Adrenal gland (tissue), 9 donors: ENCODE measurements at regions not wholly inside any gene's neighbourhood (a gene's known extent, or its start where the extent isn't known, plus 50 kb on each side); places are given as distances from the start of the nearest gene placed in this dataset.

ENCODE experiments used
- DNase-seq, 7 donors: peaks; one replicate each; pipeline ENCODE4 v3.0.0-alpha.2; 2019 to 2020
- H3K27ac ChIP-seq, 5 donors: fragments of 200-600 bp; sonication (generic) in 4 of 5; 1 replicate in 3 of 5; 2 replicates in 2 of 5; pipeline versions ENCODE4 v1.5.1 to v1.8.0; 2016 to 2020; ENCODE audit warnings: mild to moderate bottlenecking in 1 of 5
- H3K27me3 ChIP-seq: fragments of 200-600 bp; 2 replicates; pipeline ENCODE4 v1.8.0; 2021
- H3K36me3 ChIP-seq, 2 donors: fragments of 200-600 bp; replicated peaks in 1 of 2; 1 replicate in 1 of 2; 2 replicates in 1 of 2; pipeline versions ENCODE4 v1.5.1 to v1.8.0; 2018 to 2022
- H3K4me1 ChIP-seq, 2 donors: fragments of 200-600 bp; replicated peaks in 1 of 2; 1 replicate in 1 of 2; 2 replicates in 1 of 2; pipeline versions ENCODE4 v1.5.1 to v1.8.0; 2018 to 2021
- H3K4me3 ChIP-seq, 4 donors: fragments of 200-600 bp; sonication (generic) in 3 of 4; one replicate each; pipeline ENCODE4 v1.5.1; 2016 to 2018
- H3K9me3 ChIP-seq, 3 donors: fragments of 200-600 bp; sonication (generic) in 1 of 3; replicated peaks in 1 of 3; 1 replicate in 2 of 3; 2 replicates in 1 of 3; pipeline versions ENCODE4 v1.5.1 to v1.8.0; 2016 to 2021
- CTCF ChIP-seq, 6 experiments: fragments of 450-650 bp in 4 of 6; fragments of 200-600 bp in 2 of 6; sonication (generic) in 1 of 6; IDR thresholded peaks; 1 replicate in 5 of 6; 2 replicates in 1 of 6; pipeline versions ENCODE4 v1.5.1 to v1.8.0; 2016 to 2021; ENCODE audit warnings: antibody characterized with exemption in 6 of 6, mild to moderate bottlenecking in 2 of 6, moderate library complexity in 1 of 6
- POLR2A ChIP-seq, 2 donors: fragments of 450-650 bp; IDR thresholded peaks; one replicate each; pipeline ENCODE4 v1.6.1; 2017; ENCODE audit warnings: antibody characterized with exemption in 2 of 2, mild to moderate bottlenecking in 2 of 2, moderate library complexity in 1 of 2
- WGBS, 4 donors: extraction: QIAGEN DNeasy Blood & Tissue Kit in 2 of 4; methylation state at CpG; one replicate each; pipeline versions ENCODE4 v1.1.5 to v1.1.7; 2013 to 2017; 5-methylcytosine and 5-hydroxymethylcytosine counted together
- intact Hi-C, 2 donors: fragments of 100-400 bp; cut with DNase I; formaldehyde crosslinking; loops; one replicate each; pipeline versions ENCODE4 v1.14.1 to v1.15.0; 2022 to 2023
- donor health status: healthy with polysubstance abuse.
- donor health status: Bipolar disorder and iron deficiency.
- donor health status: DM: yes; HTN: yes; CAD: no.
- donor health status: DM: no; HTN: no; CAD: no.
- donor health status: DM: no; HTN: no; CAD: no.

- Histone ChIP-seq H3K27ac (no peak overlapping the region), H3K27me3 (no peaks in the 10 kb centered on the region), H3K9me3 (no peaks in the 10 kb centered on the region), H3K4me3 (no peak overlapping the region), H3K4me1 (no peaks in the 10 kb centered on the region), H3K36me3 (no peaks in the 10 kb centered on the region)
- DNase-seq = no peak
- TF ChIP-seq POLR2A (IDR thresholded peaks at IDR 0.05) = no peak
- no peak for TF ChIP-seq CTCF (IDR thresholded peaks at IDR 0.05)
- WGBS, 4 donors = 74 to 83% (median 78%) methylated on average over 4 of the region's 4 CpGs
- intact Hi-C loops = no loop called here
Measured at GRCh38 chr2:164371916-164372315, 249.4 kb downstream of the GRB14 start.

- Histone ChIP-seq H3K27ac (no peak overlapping the region), H3K4me3 (no peak overlapping the region), H3K27me3 (no peaks in the 10 kb centered on the region), H3K9me3 (no peaks in the 10 kb centered on the region), H3K36me3 (no peaks in the 10 kb centered on the region), H3K4me1 (no peaks in the 10 kb centered on the region)
- intact Hi-C loops = no loop called here
- TF ChIP-seq CTCF (IDR thresholded peaks at IDR 0.05) (no peak), POLR2A (IDR thresholded peaks at IDR 0.05) (no peak)
- no peak for DNase-seq
- WGBS, 4 donors = 29 to 41% (median 34%) methylated on average over 1 of the region's 1 CpG
Measured at GRCh38 chr2:164369366-164369765, 251.9 kb downstream of the GRB14 start.

- no peak for DNase-seq
- H3K27me3 ChIP-seq = no peaks in the 10 kb centered on the region
- TF ChIP-seq POLR2A (IDR thresholded peaks at IDR 0.05) = no peak
- TF ChIP-seq CTCF (IDR thresholded peaks at IDR 0.05) = no peak
- H3K27ac ChIP-seq = no peak overlapping the region
- H3K4me1 ChIP-seq = no peaks in the 10 kb centered on the region
- no peaks in the 10 kb centered on the region for H3K36me3 ChIP-seq
- H3K4me3 ChIP-seq = no peak overlapping the region
- intact Hi-C loops = no loop called here
- H3K9me3 ChIP-seq = no peaks in the 10 kb centered on the region
- WGBS, 4 donors = 75 to 76% (median 76%) methylated on average over 2 of the region's 2 CpGs
Measured at GRCh38 chr2:164368896-164369295, 252.4 kb downstream of the GRB14 start.

- Histone ChIP-seq H3K9me3 (no peaks in the 10 kb centered on the region), H3K36me3 (no peaks in the 10 kb centered on the region), H3K4me3 (no peak overlapping the region), H3K27me3 (no peaks in the 10 kb centered on the region), H3K4me1 (no peaks in the 10 kb centered on the region), H3K27ac (no peak overlapping the region)
- TF ChIP-seq POLR2A (IDR thresholded peaks at IDR 0.05) (no peak), CTCF (IDR thresholded peaks at IDR 0.05) (no peak)
- no peak for DNase-seq
- intact Hi-C loops = no loop called here
Measured at GRCh38 chr2:164363646-164364045, 257.6 kb downstream of the GRB14 start.
